Astrocyte of the spinal cord (primary cell): ENCODE measurements at regions not wholly inside any gene's neighbourhood (a gene's known extent, or its start where the extent isn't known, plus 50 kb on each side); places are given as distances from the start of the nearest gene placed in this dataset.

Source experiments
- DNase-seq: peaks from one replicate; pipeline ENCODE4 v3.0.0; 2011; ENCODE audit warnings: low read depth, low spot score
- H3K4me3 ChIP-seq: 2 replicates; pipeline ENCODE4 v1.5.1; 2011; ENCODE audit warnings: low read depth, mild to moderate bottlenecking, low read length, moderate library complexity
- CTCF ChIP-seq: IDR thresholded peaks from 2 replicates; pipeline ENCODE4 v1.5.1; 2012; ENCODE audit warnings: low read depth, mild to moderate bottlenecking, low read length, inconsistent platforms
- in situ Hi-C: cut with HindIII; loops from 2 replicates; pipeline ENCODE4 v1.10.0; 2017; ENCODE audit warnings: low sequenced_read_pairs

- TF ChIP-seq CTCF: no peak
- no peak overlapping the region for H3K4me3 ChIP-seq
- in situ Hi-C loops: no loop called here
- no peak for DNase-seq
Observed at GRCh38 chr13:61765181-61765742, 349.6 kb upstream of the PCDH20 start.

GRCh38 chr13:61761690-61762089, 346.0 kb upstream of the PCDH20 start:
- DNase-seq: no peak
- no peak for TF ChIP-seq CTCF
- in situ Hi-C loops: no loop called here
- no peak overlapping the region for H3K4me3 ChIP-seq

- no peak overlapping the region for H3K4me3 ChIP-seq
- in situ Hi-C loops: no loop called here
- no peak for TF ChIP-seq CTCF
- DNase-seq: no peak
Observed at GRCh38 chr13:61760102-61760501, 344.5 kb upstream of the PCDH20 start.

GRCh38 chr13:61756031-61756430, 340.4 kb upstream of the PCDH20 start:
- no peak for DNase-seq
- in situ Hi-C loops: no loop called here
- H3K4me3 ChIP-seq: no peak overlapping the region
- TF ChIP-seq CTCF: no peak

GRCh38 chr13:61751039-61751438, 335.4 kb upstream of the PCDH20 start:
- TF ChIP-seq CTCF: no peak
- in situ Hi-C loops: no loop called here
- DNase-seq: no peak
- H3K4me3 ChIP-seq: no peak overlapping the region

GRCh38 chr13:61738236-61738750, 322.6 kb upstream of the PCDH20 start:
- in situ Hi-C loops: no loop called here
- H3K4me3 ChIP-seq: no peak overlapping the region
- no peak for DNase-seq
- TF ChIP-seq CTCF: no peak
